Gastrocnemius medialis (tissue), 4 donors: ENCODE measurements at regions not wholly inside any gene's neighbourhood (a gene's known extent, or its start where the extent isn't known, plus 50 kb on each side); places are given as distances from the start of the nearest gene placed in this dataset.

Experiments
- POLR2A ChIP-seq, 2 donors: fragments of 450-650 bp; IDR thresholded peaks; one replicate each; pipeline ENCODE4 v1.6.1; 2017; ENCODE audit warnings: antibody characterized with exemption in 2 of 2, mild to moderate bottlenecking in 2 of 2, moderate library complexity in 2 of 2
- TF ChIP-seq, protein P1 (sequence below), 5 experiments: fragments of 450-650 bp in 3 of 5; fragments of 200-600 bp in 2 of 5; sonication (generic) in 2 of 5; IDR thresholded peaks in 4 of 5; conservative IDR thresholded peaks in 1 of 5; 1 replicate in 4 of 5; 2 replicates in 1 of 5; pipeline ENCODE4 v1.5.1; 2016 to 2019; ENCODE audit warnings: antibody characterized with exemption in 5 of 5, mild to moderate bottlenecking in 3 of 5, moderate library complexity in 3 of 5

DNA sequence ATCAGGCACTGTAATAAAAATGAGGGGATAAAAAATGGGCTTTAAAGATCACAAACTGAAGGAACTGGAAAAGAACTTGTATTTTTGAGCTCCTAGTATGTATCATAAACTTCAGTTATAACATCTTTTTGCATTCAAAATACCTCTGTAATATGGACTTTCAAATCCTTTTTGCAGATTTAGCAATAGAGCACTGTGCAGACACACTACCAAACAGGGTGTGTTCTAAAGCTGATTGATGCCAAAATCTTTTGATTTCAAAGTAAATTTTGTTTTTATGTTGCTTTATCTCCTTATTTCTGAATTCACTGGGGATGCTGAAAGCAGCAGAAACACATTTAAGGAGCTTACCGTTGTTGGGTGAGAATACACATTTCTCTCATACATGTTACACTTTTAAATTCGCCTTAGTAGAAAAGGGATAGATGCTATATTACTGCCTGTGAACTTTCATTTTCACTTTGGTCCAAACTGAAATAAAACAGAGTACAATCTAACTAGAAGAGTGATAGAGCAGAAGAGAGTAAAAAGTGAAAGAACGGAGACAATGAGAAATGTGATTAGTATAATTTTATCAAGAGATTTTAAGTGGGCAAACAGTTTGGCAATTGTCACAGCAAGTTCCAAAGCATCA is 1126.6 kb downstream of the BRINP3 start:
- TF ChIP-seq, protein P1, sequence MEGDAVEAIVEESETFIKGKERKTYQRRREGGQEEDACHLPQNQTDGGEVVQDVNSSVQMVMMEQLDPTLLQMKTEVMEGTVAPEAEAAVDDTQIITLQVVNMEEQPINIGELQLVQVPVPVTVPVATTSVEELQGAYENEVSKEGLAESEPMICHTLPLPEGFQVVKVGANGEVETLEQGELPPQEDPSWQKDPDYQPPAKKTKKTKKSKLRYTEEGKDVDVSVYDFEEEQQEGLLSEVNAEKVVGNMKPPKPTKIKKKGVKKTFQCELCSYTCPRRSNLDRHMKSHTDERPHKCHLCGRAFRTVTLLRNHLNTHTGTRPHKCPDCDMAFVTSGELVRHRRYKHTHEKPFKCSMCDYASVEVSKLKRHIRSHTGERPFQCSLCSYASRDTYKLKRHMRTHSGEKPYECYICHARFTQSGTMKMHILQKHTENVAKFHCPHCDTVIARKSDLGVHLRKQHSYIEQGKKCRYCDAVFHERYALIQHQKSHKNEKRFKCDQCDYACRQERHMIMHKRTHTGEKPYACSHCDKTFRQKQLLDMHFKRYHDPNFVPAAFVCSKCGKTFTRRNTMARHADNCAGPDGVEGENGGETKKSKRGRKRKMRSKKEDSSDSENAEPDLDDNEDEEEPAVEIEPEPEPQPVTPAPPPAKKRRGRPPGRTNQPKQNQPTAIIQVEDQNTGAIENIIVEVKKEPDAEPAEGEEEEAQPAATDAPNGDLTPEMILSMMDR (IDR thresholded peaks at IDR 0.05 in 4 of 5, conservative IDR thresholded peaks at IDR 0.05 in 1 of 5), result no peak
- no peak for TF ChIP-seq POLR2A (IDR thresholded peaks at IDR 0.05)
